PC-9 (cell line): ENCODE measurements at regions not wholly inside any gene's neighbourhood (a gene's known extent, or its start where the extent isn't known, plus 50 kb on each side); places are given as distances from the start of the nearest gene placed in this dataset.

Source experiments
- BruUV-seq: library from RNA; stranded (reverse); fragments of 400-500 nt; replicated peaks from 2 replicates; lab custom pipeline; 2021; lab: Mats Ljungman, UMichigan
- CTCF ChIA-PET: fragments of 300-600 bp; sonication (Branson Sonifier 250); formaldehyde crosslinking; loops from one replicate; lab custom pipeline; 2022; ENCODE audit warnings: antibody characterized with exemption; lab: Charles Lee
- POLR2A ChIA-PET: fragments of 300-600 bp; sonication (Branson Sonifier 250); formaldehyde crosslinking; loops from one replicate; lab custom pipeline; 2022; ENCODE audit warnings: antibody characterized with exemption; ENCODE audit not compliant: unreplicated experiment; lab: Charles Lee
- DNase-seq, 2 experiments: peaks; one replicate each; pipeline versions ENCODE4 v3.0.0 to v3.0.0-alpha.2; 2015 to 2022; ENCODE audit warnings: mixed read lengths in 1 of 2
- H2AFZ ChIP-seq: fragments of 200-600 bp; sonication (generic); 2 replicates; pipeline ENCODE4 v1.8.1; 2017; ENCODE audit warnings: antibody characterized with exemption
- H3F3A ChIP-seq: fragments of 200-600 bp; sonication (generic); 2 replicates; pipeline ENCODE4 v1.8.1; 2017; ENCODE audit warnings: antibody characterized with exemption, mild to moderate bottlenecking, low read depth; ENCODE audit not compliant: insufficient read depth
- H3K27ac ChIP-seq: fragments of 200-600 bp; sonication (generic); 2 replicates; pipeline ENCODE4 v1.6.1; 2016; ENCODE audit warnings: mixed run types
- H3K27me3 ChIP-seq: fragments of 200-600 bp; sonication (generic); 2 replicates; pipeline ENCODE4 v1.6.1; 2016; ENCODE audit warnings: low read depth, mixed run types; ENCODE audit not compliant: insufficient read depth
- H3K36me3 ChIP-seq: fragments of 200-600 bp; sonication (generic); 2 replicates; pipeline ENCODE4 v1.6.1; 2016; ENCODE audit warnings: low read depth, mixed run types
- H3K4me1 ChIP-seq: fragments of 200-600 bp; sonication (generic); replicated peaks from 2 replicates; pipeline ENCODE4 v1.6.1; 2016; ENCODE audit warnings: mixed run types; ENCODE audit not compliant: insufficient read depth
- H3K4me2 ChIP-seq: fragments of 200-600 bp; sonication (generic); 2 replicates; pipeline ENCODE4 v1.6.1; 2017; ENCODE audit warnings: mixed run types
- H3K4me3 ChIP-seq: fragments of 200-600 bp; sonication (generic); 2 replicates; pipeline ENCODE4 v1.6.1; 2016; ENCODE audit warnings: mixed run types
- H3K79me2 ChIP-seq: fragments of 200-600 bp; sonication (generic); 2 replicates; pipeline ENCODE4 v1.6.1; 2017; ENCODE audit warnings: low read depth, mixed run types
- H3K9me2 ChIP-seq: fragments of 200-600 bp; sonication (generic); 2 replicates; pipeline ENCODE4 v1.8.1; 2017; ENCODE audit warnings: mild to moderate bottlenecking; ENCODE audit not compliant: insufficient read depth
- H3K9me3 ChIP-seq: fragments of 200-600 bp; sonication (generic); 2 replicates; pipeline ENCODE4 v1.8.1; 2016; ENCODE audit warnings: low read depth; ENCODE audit not compliant: insufficient read depth
- H4K20me1 ChIP-seq: fragments of 200-600 bp; sonication (generic); 2 replicates; pipeline ENCODE4 v1.8.1; 2017; ENCODE audit not compliant: insufficient read depth
- CTCF ChIP-seq: fragments of 200-600 bp; sonication (generic); conservative IDR thresholded peaks from 2 replicates; pipeline ENCODE4 v1.6.1; 2017; ENCODE audit warnings: mixed run types, antibody characterized with exemption, mild to moderate bottlenecking, moderate library complexity
- EZH2 ChIP-seq: fragments of 200-600 bp; sonication (generic); IDR thresholded peaks from 2 replicates; pipeline ENCODE4 v1.8.0; 2017; ENCODE audit warnings: antibody characterized with exemption, low read depth
- intact Hi-C: fragments of 100-400 bp; cut with micrococcal nuclease; formaldehyde crosslinking; loops from one replicate; pipeline ENCODE4 v1.10.0; 2022; ENCODE audit not compliant: unreplicated experiment

GRCh38 chr12:130220706-130221100, 58.4 kb downstream of the FZD10 start:
- H3K9me3 ChIP-seq, result no peaks in the 10 kb centered on the region
- no peaks in the 10 kb centered on the region for H4K20me1 ChIP-seq
- no peaks in the 10 kb centered on the region for H3K36me3 ChIP-seq
- H3K79me2 ChIP-seq, result no peaks in the 10 kb centered on the region
- H3K4me3 ChIP-seq, result no peak overlapping the region
- BruUV-seq, result no TSS peak
- POLR2A ChIA-PET, result no interaction called here
- no peak overlapping the region for H3K4me2 ChIP-seq
- no peaks in the 10 kb centered on the region for H3K9me2 ChIP-seq
- H3K4me1 ChIP-seq, result no peaks in the 10 kb centered on the region
- no peak overlapping the region for H3K27ac ChIP-seq
- peaks cover 15% of the 10 kb centered on the region for H3K27me3 ChIP-seq
- CTCF ChIA-PET, result no interaction called here
- no peak overlapping the region for H2AFZ ChIP-seq
- no peaks in the 10 kb centered on the region for H3F3A ChIP-seq
- intact Hi-C loops, result no loop called here
- DNase-seq, result no peak
- TF ChIP-seq EZH2, result no peak
- TF ChIP-seq CTCF, result no peak

- no peak for TF ChIP-seq EZH2
- no TSS peak for BruUV-seq
- Histone ChIP-seq H3K9me2 (no peaks in the 10 kb centered on the region), H3K27me3 (peaks cover 17% of the 10 kb centered on the region), H3K79me2 (no peaks in the 10 kb centered on the region), H3K27ac (no peak overlapping the region), H3K4me1 (no peaks in the 10 kb centered on the region), H3K36me3 (no peaks in the 10 kb centered on the region), H3F3A (no peaks in the 10 kb centered on the region), H4K20me1 (no peaks in the 10 kb centered on the region), H3K4me3 (no peak overlapping the region), H2AFZ (no peak overlapping the region), H3K9me3 (no peaks in the 10 kb centered on the region), H3K4me2 (no peak overlapping the region)
- DNase-seq, result no peak
- ChIA-PET CTCF (no interaction called here), POLR2A (no interaction called here)
- intact Hi-C loops, result no loop called here
Observed at GRCh38 chr12:130222519-130223218, 60.4 kb downstream of the FZD10 start.

GRCh38 chr12:130223767-130224244, 61.5 kb downstream of the FZD10 start:
- Histone ChIP-seq H3K27ac (no peak overlapping the region), H3K4me3 (no peak overlapping the region), H3K36me3 (no peaks in the 10 kb centered on the region), H3K4me1 (no peaks in the 10 kb centered on the region), H4K20me1 (no peaks in the 10 kb centered on the region), H2AFZ (no peak overlapping the region), H3K9me3 (no peaks in the 10 kb centered on the region), H3K79me2 (no peaks in the 10 kb centered on the region), H3F3A (no peaks in the 10 kb centered on the region), H3K4me2 (no peak overlapping the region), H3K27me3 (peaks cover 21% of the 10 kb centered on the region), H3K9me2 (no peaks in the 10 kb centered on the region)
- no TSS peak for BruUV-seq
- no peak for TF ChIP-seq EZH2
- ChIA-PET POLR2A (no interaction called here), CTCF (no interaction called here)
- intact Hi-C loops, result no loop called here
- DNase-seq, result no peak

DNA sequence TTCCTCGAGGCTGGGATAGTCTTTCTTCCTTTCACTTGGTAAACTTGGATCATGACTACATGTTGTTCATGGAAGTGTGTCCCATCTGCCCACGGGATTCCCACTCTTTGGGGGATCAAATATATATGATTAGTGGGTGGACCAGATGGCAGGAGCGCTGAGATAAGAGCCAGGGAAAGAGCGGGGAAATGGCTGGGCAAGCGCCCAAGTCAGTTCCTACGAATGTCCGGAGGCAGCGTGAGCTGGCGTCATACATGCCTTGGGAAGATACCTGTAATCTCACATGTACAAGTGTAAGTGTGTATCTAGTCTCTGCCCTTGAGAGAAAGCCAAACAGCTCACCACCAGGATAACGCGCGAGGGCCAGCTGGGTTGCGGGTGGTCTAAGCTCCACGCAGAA, 62.3 kb downstream of the FZD10 start:
- no peak for TF ChIP-seq EZH2
- no peak for TF ChIP-seq CTCF
- no peaks in the 10 kb centered on the region for H3K36me3 ChIP-seq
- intact Hi-C loops, result no loop called here
- no peak overlapping the region for H3K27ac ChIP-seq
- DNase-seq, result no peak
- CTCF ChIA-PET, result no interaction called here
- POLR2A ChIA-PET, result no interaction called here
- H3K9me2 ChIP-seq, result no peaks in the 10 kb centered on the region
- H3K9me3 ChIP-seq, result no peaks in the 10 kb centered on the region
- no peak overlapping the region for H2AFZ ChIP-seq
- BruUV-seq, result no TSS peak
- H3K4me2 ChIP-seq, result no peak overlapping the region
- H3F3A ChIP-seq, result no peaks in the 10 kb centered on the region
- H3K79me2 ChIP-seq, result no peaks in the 10 kb centered on the region
- H3K27me3 ChIP-seq, result peaks cover 21% of the 10 kb centered on the region
- no peak overlapping the region for H3K4me3 ChIP-seq
- H4K20me1 ChIP-seq, result no peaks in the 10 kb centered on the region
- no peaks in the 10 kb centered on the region for H3K4me1 ChIP-seq
